Stomach (tissue), 4 donors: ENCODE measurements at regions not wholly inside any gene's neighbourhood (a gene's known extent, or its start where the extent isn't known, plus 50 kb on each side); places are given as distances from the start of the nearest gene placed in this dataset.

ENCODE experiments used
- CTCF ChIP-seq, 7 experiments: fragments of 450-650 bp in 4 of 7; fragments of 200-600 bp in 3 of 7; sonication (generic) in 3 of 7; IDR thresholded peaks; one replicate each; pipeline ENCODE4 v1.5.1; 2016 to 2019; ENCODE audit warnings: antibody characterized with exemption in 7 of 7, control low read depth in 2 of 7, mild to moderate bottlenecking in 1 of 7
- EP300 ChIP-seq: sonication (generic); formaldehyde crosslinking; IDR thresholded peaks from one replicate; pipeline ENCODE4 v1.6.1; 2017; ENCODE audit warnings: antibody characterized with exemption
- POLR2A ChIP-seq, 4 donors: fragments of 450-650 bp; IDR thresholded peaks; one replicate each; pipeline ENCODE4 v1.6.1; 2016; ENCODE audit warnings: antibody characterized with exemption in 4 of 4, control low read depth in 2 of 4, mild to moderate bottlenecking in 1 of 4, moderate library complexity in 1 of 4
- POLR2AphosphoS5 ChIP-seq, 3 donors: sonication (generic); formaldehyde crosslinking; IDR thresholded peaks; one replicate each; pipeline ENCODE4 v1.6.1; 2016; ENCODE audit warnings: antibody characterized with exemption in 3 of 3

- no peak for TF ChIP-seq POLR2A (IDR thresholded peaks at IDR 0.05)
- no peak for TF ChIP-seq CTCF (IDR thresholded peaks at IDR 0.05)
- no peak for TF ChIP-seq POLR2AphosphoS5 (IDR thresholded peaks at IDR 0.05)
- no peak for TF ChIP-seq EP300
These were observed 69.0 kb upstream of the THBS1 start for GRCh38 chr15:39511916-39512260.
